HG02884 (cell line): ENCODE measurements at regions not wholly inside any gene's neighbourhood (a gene's known extent, or its start where the extent isn't known, plus 50 kb on each side); places are given as distances from the start of the nearest gene placed in this dataset.

Experiments used
- ATAC-seq: cut with Tn5 transposase; IDR thresholded peaks from one replicate; pipeline ENCODE4 v1.9.1; 2021; ENCODE audit warnings: mild to moderate bottlenecking, moderate library complexity; ENCODE audit not compliant: unreplicated experiment

DNA sequence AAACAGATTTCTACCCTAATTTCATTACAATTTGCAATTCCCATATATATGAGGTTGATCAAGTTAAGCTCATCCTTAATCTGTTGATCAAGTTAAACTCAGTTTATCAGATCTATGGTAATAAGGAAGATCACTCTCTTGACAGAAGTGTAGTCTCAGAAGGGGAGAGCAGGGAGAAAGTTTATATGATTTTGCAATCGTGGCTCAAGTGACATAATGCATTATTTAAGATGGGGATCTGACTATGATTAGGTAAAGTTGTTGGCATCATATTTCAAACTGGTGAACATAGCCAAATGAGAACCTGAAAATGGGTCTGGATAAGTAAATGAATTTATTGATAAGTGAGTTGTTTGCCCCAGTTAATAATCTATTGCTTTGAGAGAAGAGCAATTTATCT is 995.3 kb downstream of the OTOL1 start:
- no peak for ATAC-seq

DNA sequence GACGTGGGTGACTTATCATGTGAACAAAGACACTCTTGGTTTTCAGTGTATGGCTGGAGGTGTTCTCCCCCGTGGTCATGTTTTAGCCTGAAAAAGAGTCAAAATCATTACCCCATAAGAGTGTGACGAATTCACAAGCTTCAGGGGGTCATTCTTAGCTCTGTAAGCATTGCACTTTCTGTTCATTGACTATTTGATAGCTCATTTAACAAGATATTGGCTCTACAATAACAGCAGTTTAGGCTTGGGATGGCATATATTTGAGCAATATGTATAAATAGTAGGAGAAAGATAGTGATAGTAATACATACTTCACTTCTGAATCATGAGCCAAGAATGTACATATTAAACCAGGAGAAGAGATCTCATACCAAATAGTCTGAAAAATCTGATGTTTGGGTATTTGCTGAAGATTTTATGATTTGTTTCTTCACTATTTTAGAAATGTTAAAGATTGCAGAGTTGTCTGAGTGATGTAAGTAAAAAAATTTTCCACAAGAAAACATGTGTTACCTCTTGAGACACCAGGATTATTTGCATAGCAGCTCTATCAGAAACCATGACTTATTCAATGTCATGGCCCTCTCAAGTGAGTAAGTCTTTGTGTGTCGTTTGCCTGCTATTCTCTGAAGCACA is 996.0 kb downstream of the OTOL1 start:
- ATAC-seq = no peak

DNA sequence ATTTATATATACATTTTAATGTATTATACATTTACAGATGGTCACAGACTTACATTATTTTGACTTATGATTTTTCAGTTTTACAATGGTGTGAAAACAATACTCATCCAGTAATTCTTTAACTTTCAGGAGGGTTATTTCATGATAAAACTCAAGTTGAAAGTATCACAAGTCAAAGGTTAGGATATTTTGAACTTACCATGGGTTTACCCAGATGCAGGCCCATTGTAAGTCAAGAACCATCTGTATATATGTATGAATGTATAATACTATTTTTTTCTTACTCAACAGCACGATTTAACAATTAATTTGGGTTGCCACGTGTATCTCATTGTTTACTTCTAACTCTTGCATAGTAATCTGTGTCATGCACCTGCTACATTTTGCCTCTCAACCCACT is 1002.0 kb downstream of the OTOL1 start:
- no peak for ATAC-seq

DNA sequence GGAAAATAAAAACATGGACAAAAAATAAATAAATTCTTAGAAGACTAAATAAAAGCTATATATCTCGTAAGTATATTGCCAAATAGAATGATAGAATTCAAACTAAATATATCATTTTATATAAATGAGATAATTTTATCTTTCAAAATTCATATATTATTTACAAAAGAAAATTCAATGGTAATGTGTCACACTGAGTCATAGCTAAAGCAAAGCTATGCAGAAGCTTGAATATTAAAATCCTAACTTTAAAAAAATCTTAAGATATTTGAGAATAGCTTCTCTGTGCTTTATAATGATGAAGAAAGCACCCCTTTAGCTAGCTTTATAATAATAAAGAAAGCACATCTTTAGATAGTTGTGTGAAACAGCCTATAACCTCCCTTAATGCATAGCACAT is 1010.8 kb downstream of the OTOL1 start:
- no peak for ATAC-seq

DNA sequence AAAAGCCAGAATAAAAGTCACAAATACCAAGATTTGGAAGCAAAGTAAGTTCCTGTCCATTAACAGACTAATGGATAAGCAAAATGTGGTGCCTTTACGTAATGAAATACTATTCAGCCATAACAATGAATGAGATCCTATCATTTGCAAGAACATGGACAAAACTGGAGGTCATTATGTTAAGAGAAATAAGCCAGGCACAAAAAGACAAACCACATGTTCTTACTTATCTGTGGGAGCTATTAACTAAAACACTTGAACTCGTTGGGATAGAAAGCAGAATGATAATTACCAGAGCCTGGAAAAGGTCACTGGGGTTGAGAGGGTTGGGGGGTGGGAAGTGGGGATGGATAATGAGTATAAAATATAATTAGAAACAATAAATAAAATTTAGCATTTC is 1015.9 kb downstream of the OTOL1 start:
- ATAC-seq = no peak

DNA sequence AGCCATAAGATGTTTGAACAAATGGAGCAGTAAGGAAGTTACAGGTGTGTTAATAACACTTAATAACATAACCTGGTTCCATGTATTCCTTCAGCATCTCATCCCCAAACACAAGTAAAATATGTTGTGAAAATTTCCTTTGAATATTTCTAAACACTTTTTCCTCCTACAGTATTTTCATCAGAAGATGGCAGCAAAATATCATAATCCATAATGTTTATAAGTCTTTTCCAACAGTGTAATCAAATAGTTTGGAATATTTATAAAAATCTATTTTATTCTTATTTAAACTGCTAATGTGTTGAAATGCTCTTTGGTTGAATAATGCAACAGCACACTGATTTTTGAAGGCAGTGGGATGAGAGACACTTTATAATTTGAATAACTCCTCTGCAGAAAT is 1020.5 kb downstream of the OTOL1 start:
- no peak for ATAC-seq

DNA sequence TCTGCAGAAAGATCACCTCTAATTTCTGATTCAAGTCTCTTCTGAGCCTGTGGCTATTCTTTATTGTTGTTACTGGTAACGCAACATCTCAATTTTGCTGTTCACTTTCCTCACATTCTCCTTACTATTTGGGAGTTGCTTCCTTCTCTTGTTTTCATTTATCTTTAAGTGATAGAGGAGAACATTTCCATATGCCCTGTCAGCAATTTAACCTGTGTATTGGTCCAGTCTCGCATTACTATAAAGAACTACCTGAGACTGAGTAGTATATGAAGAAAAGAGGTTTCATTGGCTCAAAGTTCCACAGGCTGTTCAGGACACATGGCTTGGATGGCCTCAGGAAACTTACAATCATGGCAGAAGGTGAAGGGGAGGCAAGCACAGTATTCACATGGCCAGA is 1025.1 kb downstream of the OTOL1 start:
- ATAC-seq = no peak

DNA sequence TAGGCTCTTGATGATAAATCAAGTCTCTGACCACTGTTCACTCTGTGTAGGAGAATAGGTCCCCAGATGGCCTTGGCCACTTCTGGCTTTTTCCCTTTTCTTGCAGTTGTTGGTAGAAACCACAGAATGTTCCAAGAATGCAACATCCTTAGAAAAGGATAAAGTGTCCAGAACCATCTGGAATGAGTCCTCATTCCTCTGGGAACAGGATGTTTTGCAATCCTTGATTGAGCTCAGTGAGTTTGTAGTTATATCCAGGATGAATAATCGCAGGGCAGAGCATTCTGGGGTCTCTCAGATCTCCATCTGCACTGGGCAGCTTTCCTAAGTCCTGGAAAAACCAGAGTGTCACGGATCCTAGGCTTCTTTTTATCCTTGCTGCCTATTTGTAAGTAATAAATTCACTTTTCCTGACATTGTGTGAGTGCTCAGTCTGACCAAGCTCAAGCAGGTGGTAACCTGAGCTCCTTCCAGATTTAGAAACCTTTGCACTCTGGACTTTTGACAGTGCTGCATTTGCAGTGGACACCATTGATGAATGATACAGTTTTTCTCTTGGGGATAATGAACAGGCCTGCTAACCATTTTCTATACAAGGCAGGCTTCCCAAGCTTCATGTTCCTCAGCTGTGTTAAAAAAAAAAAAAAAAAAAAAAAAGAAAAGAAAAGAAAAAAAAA is 1028.6 kb downstream of the OTOL1 start:
- ATAC-seq = no peak

DNA sequence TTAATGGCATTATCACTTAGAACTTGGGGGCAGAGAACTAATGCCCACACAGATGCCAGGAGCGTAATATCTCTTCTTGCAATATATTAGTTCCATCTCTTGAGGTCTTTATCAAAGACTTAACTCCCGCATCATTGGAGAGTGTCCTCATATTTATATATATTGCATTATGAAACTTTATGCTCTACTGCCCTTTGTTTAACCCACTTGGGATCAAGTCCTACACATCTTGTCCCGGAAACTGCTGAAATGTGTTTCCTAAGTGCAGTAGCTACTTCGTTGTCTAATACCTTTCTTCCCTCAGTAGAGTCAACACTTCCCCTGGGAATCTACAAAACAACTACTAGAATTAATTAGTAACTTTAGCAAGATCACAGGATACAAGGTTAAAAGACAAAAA is 1029.2 kb downstream of the OTOL1 start:
- no peak for ATAC-seq

DNA sequence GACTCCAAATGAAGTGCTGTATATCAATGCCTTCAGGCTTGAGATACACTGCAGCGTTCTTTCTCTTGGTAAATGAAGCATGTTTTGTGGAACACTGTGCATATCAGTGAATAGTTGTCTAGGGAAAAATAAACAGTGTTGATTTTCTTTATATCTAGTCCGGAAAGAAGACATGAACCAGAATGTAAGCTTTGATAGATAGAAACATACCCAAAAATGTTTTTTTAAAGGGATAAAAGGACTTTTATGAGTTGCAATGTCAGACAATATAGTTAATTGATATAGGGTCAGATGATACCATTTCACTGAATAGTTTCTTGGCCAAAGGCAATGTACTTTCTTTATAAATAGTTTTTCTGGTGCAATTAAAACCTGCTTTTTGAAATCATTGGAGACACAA is 1037.8 kb downstream of the OTOL1 start:
- ATAC-seq = no peak

DNA sequence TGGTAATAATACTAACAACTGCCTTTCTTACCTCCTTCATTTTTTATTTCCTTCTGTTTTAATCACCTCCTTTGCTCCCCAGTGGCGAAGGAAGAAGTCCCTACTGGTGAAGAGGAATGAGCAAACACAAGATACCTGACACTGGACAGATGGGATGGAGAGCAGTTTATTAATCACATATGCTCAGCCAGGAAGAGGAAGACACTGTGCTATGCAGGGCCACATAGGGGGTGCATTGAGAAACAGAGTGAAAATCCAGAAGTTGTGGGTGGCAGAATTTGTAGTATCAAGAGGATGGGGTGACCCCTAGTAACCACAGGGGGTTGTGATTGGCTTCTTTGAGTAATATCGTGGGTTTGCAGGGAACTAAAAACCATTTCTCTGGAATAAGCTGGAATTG is 1041.9 kb downstream of the OTOL1 start:
- ATAC-seq = no peak

DNA sequence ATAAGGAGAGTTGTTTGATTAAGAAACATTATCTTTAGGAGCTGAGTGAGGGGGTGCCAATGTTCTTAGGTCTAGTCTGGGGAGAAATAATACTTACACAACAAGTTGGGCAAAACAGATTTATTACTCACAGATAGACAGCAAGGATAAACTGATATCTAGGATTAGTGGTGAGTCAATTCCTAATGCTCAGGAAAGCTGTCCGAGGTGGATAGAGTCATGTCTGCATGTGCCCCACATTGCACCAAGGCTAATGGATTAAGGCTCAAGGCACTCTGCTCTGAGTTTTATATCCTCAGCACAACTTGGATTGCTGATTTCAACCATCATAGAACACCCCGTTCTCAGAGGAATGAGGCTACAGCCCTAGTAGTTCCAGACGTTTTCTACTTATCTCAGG is 1042.3 kb downstream of the OTOL1 start:
- no peak for ATAC-seq

DNA sequence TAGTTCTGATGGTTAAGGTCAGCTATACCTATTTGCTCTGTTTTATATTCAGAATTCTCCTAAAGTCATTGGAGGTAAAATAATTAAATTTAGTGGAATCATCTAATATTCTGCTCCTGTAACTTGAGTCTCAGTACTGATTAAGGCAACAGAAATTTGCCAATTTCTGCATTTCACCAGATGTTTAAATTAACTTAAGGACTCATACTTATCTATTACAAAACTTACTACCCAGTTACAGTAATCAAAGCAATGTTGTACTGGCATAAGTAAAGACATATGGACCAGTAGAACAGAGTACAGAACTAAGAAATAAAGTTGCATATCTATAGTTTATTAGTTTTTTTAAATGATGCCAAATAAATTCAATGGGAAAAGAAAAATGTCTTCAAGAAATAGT is 1043.8 kb downstream of the OTOL1 start:
- ATAC-seq = no peak

DNA sequence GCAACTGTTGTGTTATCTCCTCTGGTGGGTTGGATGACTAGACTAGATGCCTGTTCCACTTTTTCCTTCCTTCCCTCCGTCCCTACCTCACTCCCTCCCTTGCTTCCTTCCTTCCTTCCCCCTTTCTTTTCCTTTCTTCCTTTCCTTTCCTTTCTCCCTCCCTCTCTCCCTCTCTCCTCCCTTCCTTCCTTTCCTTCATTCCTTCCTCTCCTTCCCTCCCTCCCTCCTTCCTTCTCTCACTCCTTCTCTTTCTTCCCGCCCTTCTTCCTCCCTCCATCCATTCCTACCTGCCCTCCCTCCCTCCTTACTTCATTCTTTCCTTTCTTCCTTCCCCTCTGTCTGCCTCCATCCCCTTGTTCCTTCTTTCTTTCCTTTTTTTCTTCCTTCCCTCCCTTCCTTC is 1045.3 kb downstream of the OTOL1 start:
- no peak for ATAC-seq

DNA sequence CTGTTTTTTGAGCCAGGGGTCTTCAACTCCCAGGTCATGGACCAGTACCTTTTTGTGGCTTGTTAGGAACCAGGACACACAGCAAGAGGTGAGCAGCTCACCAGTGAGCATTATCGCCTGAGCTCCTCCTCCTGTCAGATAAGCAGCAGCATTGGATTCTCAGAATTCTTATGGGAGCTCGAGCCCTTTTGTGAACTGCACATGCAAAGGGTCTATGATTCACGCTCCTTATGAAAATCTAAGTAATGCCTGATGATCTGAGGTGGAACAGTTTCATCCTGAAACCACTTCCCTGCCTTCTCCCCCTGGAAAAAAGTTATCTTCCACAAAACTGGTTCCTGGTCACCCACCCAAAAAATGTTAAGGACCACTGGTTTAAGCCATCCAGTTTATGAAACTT is 1047.6 kb downstream of the OTOL1 start:
- no peak for ATAC-seq

DNA sequence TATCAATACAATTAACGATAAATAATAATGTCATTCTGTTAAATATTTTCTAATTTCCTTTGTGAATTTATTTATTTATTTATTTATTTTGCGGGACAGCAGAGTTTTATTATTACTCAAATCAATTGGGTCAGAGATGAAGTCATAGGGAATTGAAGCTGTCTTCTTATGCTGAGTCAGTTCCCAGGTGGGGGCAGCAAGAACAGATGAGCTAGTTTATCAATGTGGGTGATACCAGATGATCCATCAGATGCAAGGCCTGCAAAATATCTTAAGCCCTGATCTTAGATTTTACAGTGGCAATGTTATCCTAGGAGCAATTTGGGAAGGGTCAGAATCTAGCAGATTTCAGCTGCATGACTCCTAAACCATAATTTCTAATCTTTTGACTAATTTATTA is 1050.3 kb downstream of the OTOL1 start:
- no peak for ATAC-seq

DNA sequence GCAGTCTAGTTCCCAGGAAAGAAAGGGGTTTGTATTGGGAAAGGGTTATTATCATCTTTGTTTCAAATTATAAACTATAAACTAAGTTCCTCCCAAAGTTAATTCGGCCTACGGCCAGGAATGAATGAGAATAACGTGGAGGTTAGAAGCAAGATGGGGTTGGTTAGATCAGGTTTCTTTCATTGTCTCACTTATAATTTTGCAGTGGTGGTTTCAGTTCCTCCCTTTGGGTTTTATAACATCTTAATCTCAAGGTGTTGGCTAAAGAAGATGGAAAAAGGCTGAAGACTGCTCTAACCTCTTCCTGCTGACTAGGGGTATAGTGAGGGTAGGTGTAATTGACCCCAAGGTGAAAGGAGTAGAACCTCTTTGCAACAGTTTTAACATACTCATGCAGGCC is 1050.7 kb downstream of the OTOL1 start:
- ATAC-seq = no peak

DNA sequence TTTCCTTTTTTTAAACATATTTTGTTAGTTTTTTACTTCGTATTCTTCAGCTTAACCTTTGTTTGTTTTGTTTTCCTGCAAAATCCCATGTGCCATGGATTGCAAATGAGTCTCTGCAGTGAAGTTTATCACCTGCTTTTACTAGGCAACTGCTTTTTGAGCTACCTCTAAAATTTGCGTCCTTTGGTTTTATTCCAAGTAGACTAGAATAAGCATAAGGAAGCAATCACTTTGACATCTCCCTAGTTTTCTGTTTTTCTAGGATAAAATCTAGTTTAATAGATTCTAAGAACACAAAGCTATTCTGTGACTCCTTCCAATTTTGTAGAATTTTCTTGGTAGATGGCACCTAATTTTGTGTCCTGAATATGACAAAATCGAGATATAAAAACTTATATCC is 1059.2 kb downstream of the OTOL1 start:
- ATAC-seq = no peak

DNA sequence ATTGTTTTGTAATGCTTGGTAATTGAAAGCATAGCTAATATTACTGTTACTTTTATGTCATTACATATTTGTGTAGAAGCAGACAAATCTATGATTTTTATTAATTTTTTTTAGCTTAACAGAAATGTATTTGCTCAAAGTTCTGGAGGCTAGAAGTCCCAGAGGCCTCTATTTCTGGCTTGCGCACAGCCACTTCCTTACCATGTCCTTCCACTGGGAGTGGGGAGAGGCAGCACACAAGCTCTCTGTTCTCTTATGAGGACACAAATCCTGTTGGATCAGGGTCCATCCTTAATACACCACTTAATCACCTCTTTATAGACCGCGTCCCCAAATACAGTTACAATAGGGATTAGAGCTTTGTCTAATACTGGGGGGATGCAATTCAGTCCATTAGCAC is 1061.4 kb downstream of the OTOL1 start:
- ATAC-seq = no peak

DNA sequence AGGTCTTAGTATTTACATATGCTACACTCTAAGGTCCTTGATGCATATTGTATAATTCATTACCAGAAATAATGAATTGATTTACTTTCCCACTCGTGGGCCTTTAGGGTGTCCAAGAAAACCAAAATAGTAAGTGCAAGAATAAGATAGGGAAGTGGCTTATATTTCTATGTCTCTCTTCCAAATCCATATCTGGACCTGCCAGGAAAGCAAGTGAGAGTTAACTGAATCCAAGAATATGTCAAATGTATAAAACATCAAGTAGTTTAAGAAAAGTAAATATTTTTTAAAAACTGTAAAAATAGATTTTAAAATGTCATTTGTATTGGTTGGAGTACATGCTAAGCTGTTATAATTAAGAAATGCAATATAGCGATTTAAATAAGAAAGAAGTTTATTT is 1072.1 kb downstream of the OTOL1 start:
- ATAC-seq = no peak

DNA sequence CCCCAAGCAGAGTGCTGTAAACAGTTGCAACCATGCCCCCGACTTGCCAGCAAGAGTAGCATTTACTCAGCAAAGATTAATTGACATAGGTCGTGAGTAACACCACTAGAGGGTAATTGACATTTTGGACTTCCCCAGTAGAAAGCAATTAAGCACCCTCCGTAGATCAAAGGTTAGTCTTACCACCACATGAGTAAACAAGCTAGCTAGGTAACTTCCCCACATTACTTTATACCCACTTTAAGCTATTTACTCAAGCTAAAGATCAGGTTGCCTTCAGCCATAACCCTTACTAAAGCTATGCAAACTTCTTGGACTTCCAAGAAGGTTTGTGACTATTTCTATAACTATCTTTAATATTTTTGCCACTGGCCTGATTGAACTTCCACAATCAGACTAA is 1072.7 kb downstream of the OTOL1 start:
- no peak for ATAC-seq

DNA sequence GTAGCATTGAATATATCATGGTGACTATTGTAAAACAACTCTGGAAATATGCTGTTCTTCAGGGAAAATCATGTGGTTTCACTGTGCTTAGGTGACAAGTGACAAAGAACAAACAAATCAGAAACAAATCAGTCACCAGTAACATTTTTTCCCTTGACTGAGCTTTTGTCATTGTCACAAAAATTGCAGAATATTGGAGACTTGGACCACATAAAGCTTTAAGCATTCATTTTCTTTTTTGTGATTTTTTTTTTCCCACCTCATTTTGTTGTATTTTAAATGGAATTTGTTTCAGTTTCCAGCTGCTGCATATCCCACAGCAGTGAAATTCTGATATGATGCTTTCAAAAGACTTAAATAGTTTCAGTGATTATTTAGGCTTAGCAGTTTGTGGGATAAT is 1088.4 kb downstream of the OTOL1 start:
- no peak for ATAC-seq

DNA sequence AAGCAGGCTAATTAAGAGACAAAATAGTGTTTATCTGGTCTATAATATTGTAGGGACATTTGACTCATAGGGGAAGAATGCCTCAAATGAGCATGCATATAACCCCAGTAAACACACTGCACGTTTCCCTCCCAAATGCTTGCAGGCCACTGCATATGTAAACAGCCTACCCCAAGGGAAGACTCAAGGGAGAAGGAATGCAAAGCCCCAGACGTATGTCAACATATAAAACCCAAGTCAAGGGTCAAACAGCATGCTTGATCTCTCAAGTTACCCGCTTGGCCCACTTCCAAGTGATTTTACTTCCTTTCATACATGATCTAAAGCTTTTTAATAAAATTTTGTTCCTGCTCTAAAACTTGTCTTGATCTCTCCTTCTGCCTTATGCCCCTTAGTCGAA is 1090.0 kb downstream of the OTOL1 start:
- ATAC-seq = no peak
